RWPE2 (cell line): ENCODE measurements at regions not wholly inside any gene's neighbourhood (a gene's known extent, or its start where the extent isn't known, plus 50 kb on each side); places are given as distances from the start of the nearest gene placed in this dataset.

Experiments
- ATAC-seq: fragments of 200-7000 bp; cut with Tn5 transposase; 3 replicates; pipeline ENCODE4 v1.9.1; 2021; ENCODE audit warnings: low read depth
- DNase-seq: peaks from one replicate; pipeline ENCODE4 v3.0.0-alpha.2; 2020; ENCODE audit warnings: low spot score
- H3K27ac ChIP-seq: fragments of 450-650 bp; 2 replicates; pipeline ENCODE4 v1.5.1; 2017; ENCODE audit warnings: mild to moderate bottlenecking; ENCODE audit not compliant: poor library complexity, severe bottlenecking
- H3K27me3 ChIP-seq: fragments of 250-450 bp; sonication (Bioruptor Pico); 2 replicates; pipeline ENCODE4 v1.5.1; 2021; ENCODE audit warnings: mild to moderate bottlenecking, moderate library complexity; ENCODE audit not compliant: insufficient read depth, poor library complexity, severe bottlenecking
- H3K36me3 ChIP-seq: fragments of 250-450 bp; sonication (Bioruptor Pico); 2 replicates; pipeline ENCODE4 v1.5.1; 2020; ENCODE audit warnings: low read depth, mild to moderate bottlenecking, moderate library complexity
- H3K4me1 ChIP-seq: fragments of 250-450 bp; sonication (Bioruptor Pico); 2 replicates; pipeline ENCODE4 v1.5.1; 2021; ENCODE audit warnings: mild to moderate bottlenecking, moderate library complexity; ENCODE audit not compliant: insufficient read depth, poor library complexity, severe bottlenecking
- H3K4me3 ChIP-seq: fragments of 250-450 bp; sonication (Bioruptor Pico); 2 replicates; pipeline ENCODE4 v1.5.1; 2021; ENCODE audit warnings: mild to moderate bottlenecking, moderate library complexity; ENCODE audit not compliant: severe bottlenecking
- H3K9me3 ChIP-seq: fragments of 250-450 bp; sonication (Bioruptor Pico); 2 replicates; pipeline ENCODE4 v1.5.1; 2021; ENCODE audit warnings: mild to moderate bottlenecking, moderate library complexity; ENCODE audit not compliant: severe bottlenecking
- TF ChIP-seq, protein P1 (sequence below): fragments of 450-650 bp; IDR thresholded peaks from one replicate; pipeline ENCODE4 v1.5.1; 2017; ENCODE audit warnings: mild to moderate bottlenecking, moderate library complexity; ENCODE audit not compliant: poor library complexity, severe bottlenecking

DNA sequence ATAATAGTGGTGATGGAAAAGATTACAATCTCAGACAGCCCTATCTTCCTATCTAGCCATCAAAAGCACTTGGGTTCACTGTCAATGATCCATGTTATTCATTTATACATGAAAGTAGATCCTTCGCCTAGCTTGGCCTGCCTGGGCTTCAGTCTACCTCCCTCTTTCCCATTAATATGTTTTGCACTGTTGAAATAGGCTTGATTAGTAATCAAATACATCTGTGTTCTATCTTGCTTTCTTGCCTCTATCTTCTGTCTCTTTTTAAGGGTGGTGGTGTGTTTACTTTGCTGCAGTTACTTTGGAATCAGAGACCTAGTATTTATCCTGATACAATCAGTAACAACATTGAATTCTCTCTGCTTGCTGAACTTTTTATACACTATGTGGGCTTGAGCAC, 521.2 kb downstream of the TNS1 start:
- TF ChIP-seq, protein P1, sequence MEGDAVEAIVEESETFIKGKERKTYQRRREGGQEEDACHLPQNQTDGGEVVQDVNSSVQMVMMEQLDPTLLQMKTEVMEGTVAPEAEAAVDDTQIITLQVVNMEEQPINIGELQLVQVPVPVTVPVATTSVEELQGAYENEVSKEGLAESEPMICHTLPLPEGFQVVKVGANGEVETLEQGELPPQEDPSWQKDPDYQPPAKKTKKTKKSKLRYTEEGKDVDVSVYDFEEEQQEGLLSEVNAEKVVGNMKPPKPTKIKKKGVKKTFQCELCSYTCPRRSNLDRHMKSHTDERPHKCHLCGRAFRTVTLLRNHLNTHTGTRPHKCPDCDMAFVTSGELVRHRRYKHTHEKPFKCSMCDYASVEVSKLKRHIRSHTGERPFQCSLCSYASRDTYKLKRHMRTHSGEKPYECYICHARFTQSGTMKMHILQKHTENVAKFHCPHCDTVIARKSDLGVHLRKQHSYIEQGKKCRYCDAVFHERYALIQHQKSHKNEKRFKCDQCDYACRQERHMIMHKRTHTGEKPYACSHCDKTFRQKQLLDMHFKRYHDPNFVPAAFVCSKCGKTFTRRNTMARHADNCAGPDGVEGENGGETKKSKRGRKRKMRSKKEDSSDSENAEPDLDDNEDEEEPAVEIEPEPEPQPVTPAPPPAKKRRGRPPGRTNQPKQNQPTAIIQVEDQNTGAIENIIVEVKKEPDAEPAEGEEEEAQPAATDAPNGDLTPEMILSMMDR: no peak
- Histone ChIP-seq H3K27me3 (no peaks in the 10 kb centered on the region), H3K4me1 (no peaks in the 10 kb centered on the region), H3K36me3 (no peaks in the 10 kb centered on the region), H3K4me3 (no peak overlapping the region), H3K27ac (no peak overlapping the region), H3K9me3 (no peaks in the 10 kb centered on the region)
- ATAC-seq (no peak), DNase-seq (no peak)

DNA sequence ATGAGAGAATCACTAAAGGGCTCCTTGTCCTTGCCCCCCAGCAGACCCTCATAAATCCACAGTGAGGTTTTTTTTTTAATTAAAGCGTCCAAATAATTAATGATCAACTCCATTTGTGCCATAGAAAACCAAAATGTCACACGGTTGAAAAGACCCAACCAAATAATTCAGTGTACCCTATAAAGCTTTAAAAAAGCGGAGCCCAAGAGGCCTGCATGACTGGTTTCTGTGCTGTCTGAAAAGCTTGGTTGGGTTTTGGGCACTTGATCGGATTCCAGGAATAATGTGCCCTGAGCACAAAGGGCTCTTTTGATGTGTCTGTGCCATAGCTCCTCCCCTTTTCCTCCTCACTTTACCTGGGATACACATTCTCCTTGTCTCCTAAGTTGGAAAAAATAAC, 523.2 kb downstream of the TNS1 start:
- Histone ChIP-seq H3K4me1 (no peaks in the 10 kb centered on the region), H3K27me3 (no peaks in the 10 kb centered on the region), H3K9me3 (no peaks in the 10 kb centered on the region), H3K36me3 (no peaks in the 10 kb centered on the region), H3K27ac (no peak overlapping the region), H3K4me3 (no peak overlapping the region)
- DNase-seq: no peak
- TF ChIP-seq, protein P1: no peak
- no peak for ATAC-seq

DNA sequence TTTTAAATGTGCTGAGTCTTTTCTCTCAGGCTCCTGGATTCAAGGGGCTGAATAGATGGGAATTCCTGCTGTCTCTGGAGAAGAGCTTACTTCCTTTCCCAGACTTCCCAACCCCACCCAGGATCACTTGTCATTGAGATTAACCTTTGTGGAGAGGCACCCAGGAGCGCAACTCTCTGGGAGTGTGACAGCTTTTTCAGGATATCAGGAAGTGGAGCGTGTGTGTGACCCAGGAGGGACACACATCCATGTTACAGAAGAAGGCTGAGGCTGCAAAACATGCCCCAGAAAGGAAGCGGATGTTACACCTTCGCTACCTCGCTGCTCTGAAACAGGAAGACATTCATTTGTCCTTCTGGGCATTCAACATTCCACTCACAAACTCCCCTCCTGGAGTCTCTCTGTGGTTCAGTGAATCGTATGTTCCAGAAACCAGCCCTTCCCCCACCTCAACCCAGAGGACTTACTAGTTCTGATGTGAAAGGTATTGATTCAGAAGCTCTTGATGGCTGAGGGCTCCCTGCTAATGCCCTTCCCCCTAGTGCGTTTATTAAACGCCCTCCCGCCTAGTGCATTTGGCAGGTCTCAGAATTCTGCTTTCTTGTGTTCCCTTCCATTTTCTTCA, 523.9 kb downstream of the TNS1 start:
- DNase-seq (no peak), ATAC-seq (no peak)
- Histone ChIP-seq H3K27ac (no peak overlapping the region), H3K36me3 (no peaks in the 10 kb centered on the region), H3K4me3 (no peak overlapping the region), H3K9me3 (no peaks in the 10 kb centered on the region), H3K4me1 (no peaks in the 10 kb centered on the region), H3K27me3 (no peaks in the 10 kb centered on the region)
- TF ChIP-seq, protein P1: no peak

DNA sequence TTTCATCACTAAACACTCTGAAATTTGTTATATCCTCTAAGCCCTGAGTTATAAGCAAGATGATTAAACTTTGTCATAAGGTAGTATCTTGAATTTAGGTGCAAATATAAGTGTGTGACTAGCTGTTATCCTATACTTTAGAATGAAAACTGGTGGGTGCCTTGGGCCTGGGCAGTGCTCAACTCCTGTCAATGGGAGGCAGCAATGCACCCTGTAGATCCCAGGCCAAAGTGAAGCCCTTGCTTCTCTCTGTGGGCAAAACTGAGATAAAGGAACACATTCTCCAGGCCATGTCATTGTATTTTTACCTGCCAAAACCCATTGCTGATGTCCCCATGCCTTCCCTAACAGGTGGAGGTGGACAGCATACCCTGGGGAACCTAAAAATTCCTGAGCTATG, 525.2 kb downstream of the TNS1 start:
- Histone ChIP-seq H3K27ac (no peak overlapping the region), H3K9me3 (no peaks in the 10 kb centered on the region), H3K4me3 (no peak overlapping the region), H3K36me3 (no peaks in the 10 kb centered on the region), H3K4me1 (no peaks in the 10 kb centered on the region), H3K27me3 (no peaks in the 10 kb centered on the region)
- TF ChIP-seq, protein P1: no peak
- ATAC-seq (no peak), DNase-seq (no peak)

DNA sequence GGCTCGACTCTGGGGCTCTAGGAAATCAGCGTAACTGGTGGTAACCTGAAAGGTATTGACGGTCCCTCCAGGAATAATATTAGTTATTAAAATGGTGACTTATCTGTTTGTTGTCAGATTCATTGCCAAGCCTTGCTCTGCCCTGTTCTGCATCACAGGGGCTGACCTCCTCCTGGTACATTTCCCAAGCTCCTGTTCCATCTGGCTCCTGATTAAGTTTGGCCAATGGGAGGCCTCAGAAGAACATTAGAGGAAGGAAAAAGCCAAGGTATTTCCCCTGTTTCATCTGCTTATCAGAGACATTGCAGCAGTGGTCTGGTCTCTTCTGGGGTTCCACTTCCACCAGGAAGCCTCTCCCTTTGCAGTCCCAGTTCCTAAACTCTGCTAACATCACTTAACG, 527.0 kb downstream of the TNS1 start:
- DNase-seq: no peak
- no peak overlapping the region for H3K4me3 ChIP-seq
- no peaks in the 10 kb centered on the region for H3K9me3 ChIP-seq
- no peak overlapping the region for H3K27ac ChIP-seq
- TF ChIP-seq, protein P1: no peak
- H3K4me1 ChIP-seq: no peaks in the 10 kb centered on the region
- H3K36me3 ChIP-seq: no peaks in the 10 kb centered on the region
- no peaks in the 10 kb centered on the region for H3K27me3 ChIP-seq
- ATAC-seq: no peak
